ENCODE measurements at regions not wholly inside any gene's neighbourhood (a gene's known extent, or its start where the extent isn't known, plus 50 kb on each side); places are given as distances from the start of the nearest gene placed in this dataset.

DNA sequence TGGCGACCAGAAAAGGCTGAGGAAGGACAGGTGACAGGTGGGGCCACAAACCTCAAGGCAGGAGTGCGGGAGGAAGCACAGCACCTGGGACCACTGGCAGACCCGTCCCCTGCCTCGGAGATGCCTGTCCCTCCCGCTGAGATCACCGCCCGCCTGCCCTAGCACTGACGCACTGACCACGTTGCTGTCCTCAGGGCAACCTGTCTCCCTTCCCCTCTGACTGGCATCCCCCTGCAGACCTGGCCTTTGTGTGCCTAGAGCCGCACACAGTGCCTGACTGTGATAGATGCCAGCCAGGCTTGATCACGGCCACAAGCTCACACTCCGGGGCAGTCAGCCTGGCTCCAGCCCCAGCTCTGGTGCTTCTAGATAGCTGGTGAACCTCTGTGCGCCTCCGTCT is 58.4 kb upstream of the EN2 start:
- H3K4me1 ChIP-seq (ENCODE audit: control insufficient read depth, insufficient read depth, low read length), result no peaks in the 10 kb centered on the region
- H3K9ac ChIP-seq (ENCODE audit: low read length in 2 of 2), result no peak overlapping the region
- no peaks in the 10 kb centered on the region for H3K36me3 ChIP-seq (ENCODE audit: control insufficient read depth in 2 of 2, insufficient read depth in 2 of 2, low read length in 2 of 2)
- no peak overlapping the region for H3K27ac ChIP-seq (ENCODE audit: low read length)
- peaks cover 18 to 44% of the 10 kb centered on the region in 2 donors for H3K27me3 ChIP-seq (ENCODE audit: control insufficient read depth in 1 of 2, insufficient read depth in 2 of 2, low read length in 2 of 2)
- H3K9me3 ChIP-seq (ENCODE audit: control insufficient read depth in 2 of 2, low read length in 2 of 2), result peaks cover 0 to 8% of the 10 kb centered on the region in 2 donors
- H3K4me3 ChIP-seq (ENCODE audit: low read length in 2 of 2), result no peak overlapping the region

DNA sequence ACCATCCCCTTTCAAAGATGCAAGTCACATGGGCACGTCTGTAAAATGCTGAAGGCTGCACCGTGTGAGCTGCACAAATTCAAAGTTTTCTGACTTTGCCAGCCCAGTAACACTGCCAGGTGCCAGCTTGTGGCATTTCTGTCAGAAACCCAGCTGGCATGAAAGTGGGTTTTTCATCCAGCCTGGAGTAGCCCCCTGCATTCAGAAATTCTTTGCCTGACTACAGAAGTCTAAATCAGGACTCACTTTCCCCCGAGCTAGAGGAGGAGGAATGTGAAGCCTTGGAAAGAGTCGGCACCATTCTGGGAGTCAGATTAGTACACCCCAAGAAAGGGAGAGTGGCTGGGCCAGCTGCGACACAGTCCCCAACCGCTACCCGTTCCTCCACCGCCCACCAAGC is 56.7 kb upstream of the EN2 start:
- Histone ChIP-seq H3K9me3 (ENCODE audit: control insufficient read depth in 2 of 2, low read length in 2 of 2) (peaks cover 0 to 8% of the 10 kb centered on the region in 2 donors), H3K9ac (ENCODE audit: low read length in 2 of 2) (no peak overlapping the region), H3K4me1 (ENCODE audit: control insufficient read depth, insufficient read depth, low read length) (no peaks in the 10 kb centered on the region), H3K36me3 (ENCODE audit: control insufficient read depth in 2 of 2, insufficient read depth in 2 of 2, low read length in 2 of 2) (no peaks in the 10 kb centered on the region), H3K4me3 (ENCODE audit: low read length in 2 of 2) (no peak overlapping the region), H3K27ac (ENCODE audit: low read length) (no peak overlapping the region), H3K27me3 (ENCODE audit: control insufficient read depth in 1 of 2, insufficient read depth in 2 of 2, low read length in 2 of 2) (peaks cover 31 to 41% of the 10 kb centered on the region in 2 donors)

DNA sequence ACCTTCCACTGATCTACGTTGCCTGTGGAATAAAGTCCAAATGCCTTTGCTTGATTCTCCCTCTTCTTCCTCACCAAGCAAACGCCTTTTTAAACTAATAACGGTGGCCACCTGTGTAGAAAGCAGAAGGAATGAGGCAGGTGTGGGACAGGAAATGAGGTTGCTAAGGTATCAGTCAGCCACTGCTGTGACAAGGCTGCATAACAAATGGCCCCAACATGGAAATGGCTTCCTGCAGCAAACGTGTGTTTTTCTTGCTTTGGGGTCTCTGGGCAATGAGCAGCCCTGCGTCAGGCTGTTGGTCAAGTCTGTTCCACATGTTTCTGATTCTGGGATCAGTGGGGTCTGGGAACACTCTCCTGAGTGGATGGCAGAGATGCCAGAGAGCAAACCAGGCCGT is 56.0 kb upstream of the EN2 start:
- Histone ChIP-seq H3K4me1 (ENCODE audit: control insufficient read depth, insufficient read depth, low read length) (no peaks in the 10 kb centered on the region), H3K9ac (ENCODE audit: low read length in 2 of 2) (no peak overlapping the region), H3K36me3 (ENCODE audit: control insufficient read depth in 2 of 2, insufficient read depth in 2 of 2, low read length in 2 of 2) (no peaks in the 10 kb centered on the region), H3K4me3 (ENCODE audit: low read length in 2 of 2) (no peak overlapping the region), H3K27ac (ENCODE audit: low read length) (no peak overlapping the region), H3K9me3 (ENCODE audit: control insufficient read depth in 2 of 2, low read length in 2 of 2) (peaks cover 0 to 8% of the 10 kb centered on the region in 2 donors), H3K27me3 (ENCODE audit: control insufficient read depth in 1 of 2, insufficient read depth in 2 of 2, low read length in 2 of 2) (peaks cover 35 to 43% of the 10 kb centered on the region in 2 donors)

DNA sequence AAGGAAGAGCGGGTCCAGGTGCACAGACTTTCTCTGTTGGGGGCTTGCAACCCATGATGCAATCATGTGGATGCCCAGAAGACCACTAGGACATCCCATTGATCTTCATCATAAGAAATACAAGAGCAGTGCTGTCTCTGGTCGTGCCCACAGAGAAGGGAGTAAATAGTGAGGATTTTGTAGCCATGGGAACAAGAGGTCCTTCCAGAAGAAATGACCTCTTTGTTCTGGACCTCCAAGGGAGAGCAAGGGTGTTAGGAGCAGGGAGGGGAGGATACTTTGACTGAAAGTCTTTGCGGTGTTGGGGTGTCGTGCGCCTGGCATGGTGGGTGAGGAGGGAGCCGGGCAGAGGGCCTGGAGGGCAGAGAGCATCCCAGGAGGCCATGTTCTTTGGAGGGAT is 55.0 kb upstream of the EN2 start:
- no peaks in the 10 kb centered on the region for H3K36me3 ChIP-seq (ENCODE audit: control insufficient read depth in 2 of 2, insufficient read depth in 2 of 2, low read length in 2 of 2)
- H3K9me3 ChIP-seq (ENCODE audit: control insufficient read depth in 2 of 2, low read length in 2 of 2), result peaks cover 0 to 8% of the 10 kb centered on the region in 2 donors
- no peak overlapping the region for H3K4me3 ChIP-seq (ENCODE audit: low read length in 2 of 2)
- no peak overlapping the region for H3K27ac ChIP-seq (ENCODE audit: low read length)
- H3K27me3 ChIP-seq (ENCODE audit: control insufficient read depth in 1 of 2, insufficient read depth in 2 of 2, low read length in 2 of 2), result peaks cover 35 to 40% of the 10 kb centered on the region in 2 donors
- H3K4me1 ChIP-seq (ENCODE audit: control insufficient read depth, insufficient read depth, low read length), result no peaks in the 10 kb centered on the region
- no peak overlapping the region for H3K9ac ChIP-seq (ENCODE audit: low read length in 2 of 2)

- H3K36me3 ChIP-seq (ENCODE audit: control insufficient read depth in 2 of 2, insufficient read depth in 2 of 2, low read length in 2 of 2), result no peaks in the 10 kb centered on the region
- no peaks in the 10 kb centered on the region for H3K4me1 ChIP-seq (ENCODE audit: control insufficient read depth, insufficient read depth, low read length)
- no peak overlapping the region for H3K9ac ChIP-seq (ENCODE audit: low read length in 2 of 2)
- H3K27ac ChIP-seq (ENCODE audit: low read length), result no peak overlapping the region
- peaks cover 38 to 44% of the 10 kb centered on the region in 2 donors for H3K27me3 ChIP-seq (ENCODE audit: control insufficient read depth in 1 of 2, insufficient read depth in 2 of 2, low read length in 2 of 2)
- H3K4me3 ChIP-seq (ENCODE audit: low read length in 2 of 2), result no peak overlapping the region
- peaks cover 0 to 8% of the 10 kb centered on the region in 2 donors for H3K9me3 ChIP-seq (ENCODE audit: control insufficient read depth in 2 of 2, low read length in 2 of 2)
These were observed 53.0 kb upstream of the EN2 start for GRCh38 chr7:155404976-155405375.

DNA sequence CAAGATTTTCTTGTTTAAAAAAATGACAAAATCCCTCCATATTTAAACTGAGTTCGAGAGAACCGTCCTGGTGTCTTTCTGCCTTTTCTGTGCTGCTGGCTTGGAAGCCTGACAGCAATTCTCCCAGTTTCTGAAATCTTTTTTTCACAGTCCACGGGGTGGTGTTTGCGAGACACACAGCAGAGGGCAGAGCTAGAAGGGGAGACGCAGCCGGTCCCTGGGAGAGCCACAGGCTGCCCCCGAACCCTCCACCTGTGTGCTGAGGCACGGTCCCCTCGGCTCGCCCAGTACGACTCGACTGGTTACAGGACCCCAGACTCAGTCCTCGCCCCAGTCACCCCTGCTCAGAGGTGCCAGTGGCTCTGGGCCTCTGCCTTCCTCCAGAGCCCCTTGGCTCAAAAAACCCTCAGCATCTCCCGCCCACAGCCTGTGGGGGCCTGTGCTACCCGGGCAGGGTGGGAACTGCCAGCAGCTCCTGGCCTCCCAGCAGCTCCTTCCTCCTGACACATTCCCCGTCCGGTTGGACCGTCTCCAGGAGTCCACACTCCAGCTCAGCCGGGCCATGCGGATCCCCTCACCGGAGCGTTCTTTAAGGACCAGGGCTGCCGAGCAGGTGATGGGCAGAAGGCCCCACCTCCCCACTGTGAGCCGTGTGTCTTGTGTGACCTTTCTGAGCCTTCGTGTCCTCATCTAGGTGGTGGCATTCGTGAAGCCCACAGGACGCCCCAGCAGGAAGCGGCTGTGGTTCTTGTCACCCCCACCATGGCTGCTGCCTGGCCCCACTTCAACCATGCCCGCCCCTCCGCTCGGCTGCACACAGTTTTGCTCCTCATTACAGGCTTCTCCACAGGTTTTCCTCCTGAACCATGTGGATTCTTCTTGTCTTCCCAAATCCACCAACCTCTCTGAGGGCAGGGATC is 52.3 kb upstream of the EN2 start:
- no peak overlapping the region for H3K9ac ChIP-seq (ENCODE audit: low read length in 2 of 2)
- peaks cover 35 to 50% of the 10 kb centered on the region in 2 donors for H3K27me3 ChIP-seq (ENCODE audit: control insufficient read depth in 1 of 2, insufficient read depth in 2 of 2, low read length in 2 of 2)
- peaks cover 0 to 8% of the 10 kb centered on the region in 2 donors for H3K9me3 ChIP-seq (ENCODE audit: control insufficient read depth in 2 of 2, low read length in 2 of 2)
- no peaks in the 10 kb centered on the region for H3K36me3 ChIP-seq (ENCODE audit: control insufficient read depth in 2 of 2, insufficient read depth in 2 of 2, low read length in 2 of 2)
- no peak overlapping the region for H3K4me3 ChIP-seq (ENCODE audit: low read length in 2 of 2)
- H3K4me1 ChIP-seq (ENCODE audit: control insufficient read depth, insufficient read depth, low read length), result no peaks in the 10 kb centered on the region
- H3K27ac ChIP-seq (ENCODE audit: low read length), result no peak overlapping the region

DNA sequence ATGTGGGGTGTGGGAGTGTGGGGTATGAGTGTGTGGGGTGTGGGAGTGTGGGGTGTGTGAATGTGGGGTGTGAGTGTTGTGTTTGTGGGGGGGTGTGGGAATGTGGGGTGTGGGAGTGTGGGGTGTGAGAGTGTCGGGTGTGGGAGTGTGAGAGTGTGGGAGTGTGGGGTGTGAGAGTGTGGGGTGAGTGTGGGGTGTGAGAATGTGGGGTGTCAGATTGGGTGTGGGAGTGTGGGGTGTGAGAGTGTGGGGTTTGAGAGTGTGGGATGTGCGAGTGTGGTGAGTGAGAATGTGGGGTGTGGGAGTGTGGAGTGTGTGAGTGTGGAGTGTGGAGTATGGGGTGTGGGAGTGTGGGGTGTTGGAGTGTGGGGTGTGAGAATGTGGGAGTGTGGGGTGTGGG is 50.1 kb upstream of the EN2 start:
- Histone ChIP-seq H3K9ac (ENCODE audit: low read length in 2 of 2) (no peak overlapping the region), H3K27ac (ENCODE audit: low read length) (no peak overlapping the region), H3K4me3 (ENCODE audit: low read length in 2 of 2) (no peak overlapping the region), H3K4me1 (ENCODE audit: control insufficient read depth, insufficient read depth, low read length) (no peaks in the 10 kb centered on the region), H3K27me3 (ENCODE audit: control insufficient read depth in 1 of 2, insufficient read depth in 2 of 2, low read length in 2 of 2) (peaks cover 38 to 64% of the 10 kb centered on the region in 2 donors), H3K9me3 (ENCODE audit: control insufficient read depth in 2 of 2, low read length in 2 of 2) (no peaks in the 10 kb centered on the region), H3K36me3 (ENCODE audit: control insufficient read depth in 2 of 2, insufficient read depth in 2 of 2, low read length in 2 of 2) (no peaks in the 10 kb centered on the region)
